Memory B cell (primary cell): ENCODE measurements at regions not wholly inside any gene's neighbourhood (a gene's known extent, or its start where the extent isn't known, plus 50 kb on each side); places are given as distances from the start of the nearest gene placed in this dataset.

Experiments
- ATAC-seq: fragments of 150-1000 bp; cut with Tn5 transposase; 2 replicates; pipeline ENCODE4 v1.10.0; 2021; ENCODE audit warnings: low read depth, mild to moderate bottlenecking, moderate library complexity
- DNase-seq, 2 donors: peaks; one replicate each; pipeline ENCODE4 v3.0.0; 2022; ENCODE audit warnings: low spot score in 2 of 2
- H3K27ac Mint-ChIP-seq: one replicate; pipeline ENCODE4 v1.8.0; 2022; ENCODE audit warnings: mild to moderate bottlenecking, moderate library complexity, mixed read lengths
- H3K27me3 Mint-ChIP-seq: one replicate; pipeline ENCODE4 v1.8.0; 2022; ENCODE audit warnings: mixed read lengths
- H3K36me3 Mint-ChIP-seq: one replicate; pipeline ENCODE4 v1.8.0; 2022; ENCODE audit warnings: mild to moderate bottlenecking, mixed read lengths
- H3K4me1 Mint-ChIP-seq: one replicate; pipeline ENCODE4 v1.8.0; 2022; ENCODE audit warnings: mixed read lengths
- H3K4me3 Mint-ChIP-seq: one replicate; pipeline ENCODE4 v1.8.0; 2022; ENCODE audit warnings: mild to moderate bottlenecking, moderate library complexity, mixed read lengths
- H3K9me3 Mint-ChIP-seq: one replicate; pipeline ENCODE4 v1.8.0; 2022; ENCODE audit warnings: mixed read lengths

DNA sequence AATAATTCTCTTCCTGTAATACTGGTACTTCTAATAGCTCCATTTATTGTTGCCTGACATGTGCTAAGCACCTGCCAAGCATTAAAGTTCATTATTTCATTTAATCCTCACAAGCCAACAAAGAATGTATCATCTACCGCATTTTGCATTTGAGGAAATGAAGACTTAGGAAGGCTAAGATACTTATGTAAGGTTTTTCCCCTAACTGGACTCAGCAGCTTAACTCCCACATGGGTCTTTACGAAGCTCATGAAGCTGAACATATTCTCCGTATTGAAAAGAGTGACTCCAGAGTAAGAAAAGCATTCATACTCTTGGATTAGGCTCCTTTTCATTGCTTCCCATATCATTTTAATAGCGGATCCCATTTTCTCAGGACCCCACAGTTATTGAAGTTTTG, 155.7 kb upstream of the TMEM72 start:
- no peaks in the 10 kb centered on the region for H3K9me3 Mint-ChIP-seq
- ATAC-seq: no peak
- no peak for DNase-seq
- H3K27ac Mint-ChIP-seq: no peak overlapping the region
- H3K4me1 Mint-ChIP-seq: no peaks in the 10 kb centered on the region
- no peak overlapping the region for H3K4me3 Mint-ChIP-seq
- H3K27me3 Mint-ChIP-seq: peaks cover 2% of the 10 kb centered on the region
- H3K36me3 Mint-ChIP-seq: no peaks in the 10 kb centered on the region

DNA sequence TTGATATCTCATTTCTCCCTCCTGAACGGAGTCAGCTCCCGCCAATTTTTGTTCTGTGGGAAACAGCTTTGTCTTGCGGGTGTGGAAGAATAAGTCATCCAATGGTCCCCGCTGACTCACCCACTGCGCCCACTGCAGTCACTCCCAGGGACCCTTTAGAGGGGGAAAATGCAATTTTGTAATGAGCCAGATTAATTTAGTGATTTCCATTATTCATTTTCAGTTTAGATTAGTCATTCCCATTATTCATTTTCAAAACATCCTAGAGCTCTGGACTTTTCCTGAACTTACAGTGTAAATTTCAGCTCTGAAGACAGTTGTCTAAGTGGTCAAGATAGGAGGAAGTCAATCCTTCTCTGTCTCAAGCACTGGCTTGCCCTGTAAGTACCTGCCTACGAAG, 154.9 kb upstream of the TMEM72 start:
- no peak overlapping the region for H3K27ac Mint-ChIP-seq

DNA sequence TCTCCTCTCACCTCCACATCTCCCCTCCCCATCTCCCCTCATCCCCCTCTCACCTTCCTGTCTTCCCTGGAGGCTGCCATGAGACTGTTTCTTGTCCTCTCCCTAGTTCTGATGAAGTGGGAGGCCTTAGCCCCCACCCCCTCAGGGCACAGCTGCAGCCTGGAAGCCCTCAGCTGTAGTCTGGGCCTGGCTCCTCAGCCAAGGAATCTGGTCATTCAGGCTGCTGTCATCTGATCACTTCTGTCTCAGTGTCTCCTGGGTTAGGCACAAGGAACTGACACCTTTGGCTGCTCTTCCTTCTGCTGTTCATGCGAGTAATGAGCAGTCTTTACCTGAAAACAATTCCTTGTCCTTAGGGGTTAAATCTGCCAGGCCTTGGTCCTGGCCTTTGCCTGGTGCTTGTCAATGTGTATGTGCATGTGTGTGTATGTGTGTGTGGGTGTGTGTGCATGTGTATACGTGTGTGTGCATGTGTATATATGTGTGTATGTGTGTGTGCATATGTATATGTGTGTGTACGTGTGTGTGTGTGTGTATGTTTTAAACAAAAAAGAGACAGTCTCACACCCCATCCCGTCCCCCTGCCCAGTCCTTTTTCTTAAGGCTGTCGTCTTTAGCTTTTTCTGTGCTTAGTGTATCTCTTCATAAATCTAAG, 153.5 kb upstream of the TMEM72 start:
- Mint-ChIP-seq H3K4me1 (no peaks in the 10 kb centered on the region), H3K36me3 (no peaks in the 10 kb centered on the region), H3K27ac (no peak overlapping the region), H3K4me3 (no peak overlapping the region), H3K9me3 (no peaks in the 10 kb centered on the region), H3K27me3 (peaks cover 3% of the 10 kb centered on the region)
- ATAC-seq: no peak
- no peak for DNase-seq

More for the DNA sequence above, 154.9 kb upstream of the TMEM72 start:
- no peaks in the 10 kb centered on the region for H3K9me3 Mint-ChIP-seq
- ATAC-seq: no peak
- H3K27me3 Mint-ChIP-seq: peaks cover 2% of the 10 kb centered on the region
- H3K4me3 Mint-ChIP-seq: no peak overlapping the region
- no peaks in the 10 kb centered on the region for H3K36me3 Mint-ChIP-seq
- DNase-seq: no peak
- no peaks in the 10 kb centered on the region for H3K4me1 Mint-ChIP-seq

DNA sequence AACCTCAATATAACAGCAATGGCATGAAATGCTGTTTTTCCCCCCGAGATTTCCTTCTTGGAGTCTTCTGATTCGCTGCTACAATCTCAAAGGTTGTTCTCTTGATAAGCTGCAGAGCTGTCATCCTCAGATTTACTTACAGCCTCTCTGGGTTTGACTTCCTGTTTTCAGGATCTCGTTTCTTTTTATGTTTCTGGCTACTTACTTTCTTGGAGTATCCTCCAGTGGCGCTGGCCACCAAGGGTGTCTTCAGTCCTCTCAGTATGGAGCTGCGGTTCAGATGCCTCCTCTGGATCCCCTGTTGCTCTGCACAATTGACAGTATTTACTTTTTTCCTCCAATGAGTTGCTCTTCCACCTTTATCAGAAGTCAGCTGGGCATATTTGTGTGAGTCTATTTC, 152.0 kb upstream of the TMEM72 start:
- Mint-ChIP-seq H3K9me3 (no peaks in the 10 kb centered on the region), H3K36me3 (no peaks in the 10 kb centered on the region), H3K27ac (no peak overlapping the region), H3K4me3 (no peak overlapping the region), H3K27me3 (peaks cover 3% of the 10 kb centered on the region), H3K4me1 (no peaks in the 10 kb centered on the region)
- DNase-seq (no peak), ATAC-seq (no peak)

DNA sequence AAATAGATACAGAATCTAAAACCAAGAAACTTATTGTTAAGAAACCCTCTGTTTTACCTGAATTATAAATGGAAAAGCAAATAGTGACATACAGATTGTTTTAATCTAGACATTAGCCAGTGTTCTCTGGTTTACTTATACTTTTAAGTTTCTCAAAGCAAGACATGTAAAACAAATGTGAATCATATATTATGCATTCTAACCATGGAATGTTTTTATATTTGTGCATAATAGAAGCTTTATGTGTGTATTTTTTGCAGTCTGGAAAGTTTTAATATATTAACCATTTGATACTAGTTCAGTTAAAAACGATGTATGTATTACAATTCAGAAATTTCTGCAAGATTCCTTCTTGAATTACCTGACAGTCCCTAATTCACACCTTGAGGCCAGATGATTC, 150.6 kb upstream of the TMEM72 start:
- DNase-seq (no peak), ATAC-seq (no peak)
- H3K27ac Mint-ChIP-seq: no peak overlapping the region
- peaks cover 3% of the 10 kb centered on the region for H3K27me3 Mint-ChIP-seq
- H3K4me1 Mint-ChIP-seq: no peaks in the 10 kb centered on the region
- peaks cover 3% of the 10 kb centered on the region for H3K9me3 Mint-ChIP-seq
- H3K36me3 Mint-ChIP-seq: no peaks in the 10 kb centered on the region
- H3K4me3 Mint-ChIP-seq: no peak overlapping the region

DNA sequence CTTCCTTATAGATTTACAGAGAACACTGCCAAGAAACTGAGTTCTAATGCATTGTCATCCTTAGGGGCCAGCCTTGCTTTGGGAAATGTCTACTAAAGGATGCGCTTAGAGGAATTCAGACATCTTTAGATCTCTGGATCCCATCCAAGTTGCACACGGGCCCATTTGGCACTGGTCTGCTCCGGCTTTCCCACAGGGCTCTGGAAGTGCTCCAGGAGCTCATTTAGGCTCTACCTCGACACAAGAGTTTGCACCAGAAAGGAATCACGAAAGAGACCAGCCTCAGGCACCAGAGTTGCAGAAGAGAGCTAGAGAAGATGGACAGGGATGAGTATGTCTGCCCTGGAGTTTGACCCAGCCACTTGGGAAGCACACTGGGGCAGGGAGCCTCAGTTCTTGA, 150.1 kb upstream of the TMEM72 start:
- H3K36me3 Mint-ChIP-seq: no peaks in the 10 kb centered on the region
- no peak for DNase-seq

DNA sequence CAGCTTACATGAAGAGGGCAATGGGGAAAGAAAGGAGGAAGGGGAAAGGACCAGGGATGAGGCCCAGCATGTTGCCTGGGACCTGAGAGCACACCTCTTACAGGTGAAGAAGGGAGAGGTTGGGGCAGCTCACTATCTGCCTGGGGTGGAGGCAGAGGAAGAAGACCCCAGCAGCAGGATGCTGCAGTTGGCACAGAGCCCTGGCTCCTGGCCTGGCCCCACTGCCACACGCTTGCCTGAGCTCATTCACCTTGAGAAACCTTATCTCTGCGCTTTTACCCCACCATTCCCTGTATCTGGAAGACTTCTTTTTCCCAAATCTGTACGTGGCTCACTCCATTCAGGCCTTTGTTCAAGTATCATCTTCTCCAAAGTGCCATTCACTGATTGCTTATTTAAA, 147.8 kb upstream of the TMEM72 start:
- peaks cover 1% of the 10 kb centered on the region for H3K27me3 Mint-ChIP-seq
- DNase-seq (no peak), ATAC-seq (no peak)
- no peaks in the 10 kb centered on the region for H3K36me3 Mint-ChIP-seq
- no peak overlapping the region for H3K27ac Mint-ChIP-seq
- H3K4me1 Mint-ChIP-seq: no peaks in the 10 kb centered on the region
- H3K9me3 Mint-ChIP-seq: peaks cover 5% of the 10 kb centered on the region
- H3K4me3 Mint-ChIP-seq: no peak overlapping the region

More for the DNA sequence above, 150.1 kb upstream of the TMEM72 start:
- H3K4me3 Mint-ChIP-seq: no peak overlapping the region
- no peaks in the 10 kb centered on the region for H3K4me1 Mint-ChIP-seq
- H3K27ac Mint-ChIP-seq: no peak overlapping the region
- ATAC-seq: no peak
- peaks cover 5% of the 10 kb centered on the region for H3K9me3 Mint-ChIP-seq
- H3K27me3 Mint-ChIP-seq: peaks cover 3% of the 10 kb centered on the region

DNA sequence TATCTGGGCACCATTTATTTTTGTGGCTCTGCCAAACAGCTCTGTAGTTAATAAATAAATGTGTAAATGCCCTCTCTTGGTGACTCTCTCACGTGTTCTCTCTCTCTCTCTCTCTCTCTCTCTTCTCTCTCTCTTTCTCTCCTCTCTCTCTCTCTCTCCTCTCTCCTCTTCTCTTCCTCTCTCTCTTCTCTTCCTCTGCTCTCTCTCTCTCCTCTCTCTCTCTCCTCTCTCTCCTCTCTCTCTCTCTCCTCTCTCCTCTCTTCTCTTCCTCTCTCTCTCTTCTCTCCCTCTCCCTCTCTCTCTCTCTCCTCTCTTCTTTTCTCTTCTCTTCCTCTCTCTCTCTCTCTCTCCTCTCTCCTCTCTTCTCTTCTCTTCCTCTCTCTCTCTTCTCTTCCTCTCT, 145.8 kb upstream of the TMEM72 start:
- peaks cover 5% of the 10 kb centered on the region for H3K9me3 Mint-ChIP-seq
- no peak overlapping the region for H3K27ac Mint-ChIP-seq
- no peaks in the 10 kb centered on the region for H3K4me1 Mint-ChIP-seq
- peaks cover 1% of the 10 kb centered on the region for H3K27me3 Mint-ChIP-seq
- no peak overlapping the region for H3K4me3 Mint-ChIP-seq
- no peak for ATAC-seq
- no peaks in the 10 kb centered on the region for H3K36me3 Mint-ChIP-seq
- DNase-seq: no peak

DNA sequence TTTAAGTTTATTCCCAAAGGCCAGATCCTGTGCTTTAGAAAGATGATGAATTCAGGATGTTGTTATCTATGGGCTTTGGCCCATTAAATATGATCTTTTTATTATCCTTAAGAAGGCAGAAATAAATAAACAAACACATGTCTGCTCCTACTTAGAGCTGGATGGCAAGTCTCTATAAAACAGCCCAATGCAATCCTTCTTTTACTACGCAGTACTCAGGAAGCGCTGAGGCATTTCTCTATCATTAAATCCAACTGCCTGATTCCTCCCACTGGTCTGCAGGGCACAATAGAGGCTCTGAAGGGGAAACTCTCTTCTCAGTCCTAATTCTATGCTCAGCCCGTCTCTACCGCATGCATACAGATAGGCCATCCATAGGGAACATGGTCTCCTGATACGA, 144.5 kb upstream of the TMEM72 start:
- ATAC-seq (no peak), DNase-seq (no peak)
- peaks cover 5% of the 10 kb centered on the region for H3K9me3 Mint-ChIP-seq
- H3K36me3 Mint-ChIP-seq: no peaks in the 10 kb centered on the region
- H3K27ac Mint-ChIP-seq: no peak overlapping the region
- H3K27me3 Mint-ChIP-seq: peaks cover 1% of the 10 kb centered on the region
- H3K4me3 Mint-ChIP-seq: no peak overlapping the region
- no peaks in the 10 kb centered on the region for H3K4me1 Mint-ChIP-seq

DNA sequence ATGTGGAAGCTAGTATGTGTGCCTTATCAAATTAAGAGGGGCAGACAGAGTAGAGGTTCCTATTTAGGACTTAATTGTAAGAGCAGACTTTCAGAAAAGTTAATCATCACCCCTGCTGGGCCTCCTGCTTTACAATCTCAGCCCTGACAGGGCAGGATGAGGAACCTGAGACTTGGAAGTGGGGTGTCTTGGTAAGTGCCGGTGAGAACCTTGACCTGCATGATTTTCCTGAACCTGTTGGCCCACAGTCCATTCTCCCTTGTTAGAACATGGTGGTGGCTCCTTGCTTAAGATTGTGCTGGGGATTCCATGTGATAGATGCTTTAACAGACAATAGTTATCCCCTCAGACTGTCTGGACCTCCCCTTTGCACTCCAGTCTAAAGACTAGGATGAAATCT, 141.7 kb upstream of the TMEM72 start:
- no peaks in the 10 kb centered on the region for H3K4me1 Mint-ChIP-seq
- H3K27me3 Mint-ChIP-seq: no peaks in the 10 kb centered on the region
- DNase-seq (no peak), ATAC-seq (no peak)
- H3K36me3 Mint-ChIP-seq: no peaks in the 10 kb centered on the region
- peaks cover 5% of the 10 kb centered on the region for H3K9me3 Mint-ChIP-seq
- H3K27ac Mint-ChIP-seq: no peak overlapping the region
- H3K4me3 Mint-ChIP-seq: no peak overlapping the region

DNA sequence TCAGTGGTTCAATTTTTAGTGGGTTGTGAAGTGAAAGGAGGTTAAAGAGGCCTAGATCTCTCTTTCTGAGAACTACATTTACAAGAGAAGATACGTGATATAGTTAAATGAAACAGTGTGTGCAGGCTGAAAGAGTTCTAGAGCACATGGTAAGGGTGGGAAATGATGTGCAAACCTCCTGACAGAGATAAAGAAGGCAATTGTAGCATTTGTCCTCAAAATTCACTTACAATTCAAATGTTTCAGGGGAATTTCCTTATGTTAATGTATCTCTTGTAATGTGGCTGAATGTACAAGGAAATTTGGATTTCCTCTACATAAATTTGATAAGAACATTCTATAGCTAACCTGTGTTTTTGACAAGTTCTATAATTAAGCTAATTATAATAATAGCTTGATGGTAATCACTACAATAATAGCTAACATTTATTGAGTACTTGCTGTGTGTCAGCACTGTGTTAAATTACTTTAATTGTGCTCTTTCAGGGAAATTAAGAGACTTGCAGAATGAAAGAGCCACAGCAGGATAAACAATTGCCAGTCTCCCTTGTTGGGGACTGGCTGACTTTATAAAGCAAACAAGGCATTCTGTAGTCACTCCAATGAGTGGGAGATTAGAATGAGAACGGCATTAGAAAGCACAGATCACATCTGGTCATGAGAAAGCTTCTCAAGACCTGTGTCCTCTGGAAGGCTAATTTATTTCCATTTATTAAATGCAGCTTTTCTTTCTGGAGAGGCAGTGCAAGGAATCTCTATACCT, 139.7 kb upstream of the TMEM72 start:
- no peak overlapping the region for H3K27ac Mint-ChIP-seq
- H3K4me1 Mint-ChIP-seq: no peaks in the 10 kb centered on the region
- H3K9me3 Mint-ChIP-seq: no peaks in the 10 kb centered on the region
- H3K27me3 Mint-ChIP-seq: no peaks in the 10 kb centered on the region
- H3K36me3 Mint-ChIP-seq: no peaks in the 10 kb centered on the region
- ATAC-seq (no peak), DNase-seq (no peak)
- no peak overlapping the region for H3K4me3 Mint-ChIP-seq

DNA sequence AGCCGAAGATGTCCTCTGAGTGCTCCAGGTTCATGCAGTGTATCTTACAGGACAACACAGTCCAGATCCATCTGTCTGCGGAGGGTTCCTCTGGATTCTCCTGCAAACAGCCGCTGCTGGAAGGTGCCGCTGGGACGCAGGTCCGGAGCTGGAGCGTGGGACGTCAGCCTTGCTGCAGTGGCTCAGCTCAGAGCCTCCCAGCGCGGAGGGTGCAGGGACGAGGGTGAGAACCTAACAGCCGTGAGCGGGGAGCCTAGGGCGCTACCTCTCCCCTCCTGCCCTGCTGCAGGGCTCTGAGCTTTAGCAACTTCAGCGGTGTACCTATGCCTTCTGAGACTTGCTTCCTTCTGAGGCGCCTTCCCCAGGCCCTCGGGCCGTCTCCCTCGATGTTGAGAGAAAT, 137.6 kb upstream of the TMEM72 start:
- DNase-seq (no peak), ATAC-seq (no peak)
- Mint-ChIP-seq H3K4me3 (no peak overlapping the region), H3K27me3 (no peaks in the 10 kb centered on the region), H3K36me3 (no peaks in the 10 kb centered on the region), H3K4me1 (no peaks in the 10 kb centered on the region), H3K9me3 (no peaks in the 10 kb centered on the region), H3K27ac (no peak overlapping the region)

DNA sequence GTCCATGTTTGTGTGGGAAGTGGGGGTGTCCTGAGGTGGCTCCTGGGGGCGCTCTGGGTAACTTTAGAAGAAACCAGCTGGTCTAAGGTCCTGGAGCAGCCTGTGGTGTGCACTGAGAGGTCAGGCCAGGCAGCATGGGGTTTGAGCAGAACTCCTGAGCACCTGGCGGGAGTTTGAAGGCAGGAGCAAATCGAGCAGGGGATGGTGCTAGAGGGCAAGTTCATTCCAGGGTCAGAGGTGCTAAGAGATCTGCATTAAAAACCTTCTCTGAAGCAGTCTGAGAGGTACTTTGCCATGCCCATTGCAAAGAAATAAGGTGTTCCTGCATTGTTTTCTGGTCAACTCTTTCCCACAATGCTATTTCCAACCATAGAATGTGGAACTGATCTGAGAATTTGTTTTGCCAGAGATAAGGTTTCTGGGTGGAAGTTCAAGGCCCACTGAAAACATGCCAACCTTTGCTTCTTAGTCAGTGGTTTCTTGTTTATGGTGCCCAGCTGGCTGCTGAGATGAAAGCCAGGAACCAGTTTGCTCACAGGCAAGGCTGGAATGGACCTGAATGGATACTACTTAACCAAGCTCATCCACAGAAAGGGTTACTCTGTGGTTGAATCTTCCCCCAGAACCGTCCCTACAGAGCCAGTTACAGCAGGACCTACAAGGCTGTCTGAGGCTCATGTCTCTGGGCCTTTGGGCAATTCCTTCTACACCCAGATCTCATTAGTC, 136.3 kb upstream of the TMEM72 start:
- H3K36me3 Mint-ChIP-seq: no peaks in the 10 kb centered on the region
- DNase-seq: no peak
- peaks cover 3% of the 10 kb centered on the region for H3K27me3 Mint-ChIP-seq
- ATAC-seq: no peak
- no peak overlapping the region for H3K27ac Mint-ChIP-seq
- H3K9me3 Mint-ChIP-seq: no peaks in the 10 kb centered on the region
- H3K4me3 Mint-ChIP-seq: no peak overlapping the region
- no peaks in the 10 kb centered on the region for H3K4me1 Mint-ChIP-seq

DNA sequence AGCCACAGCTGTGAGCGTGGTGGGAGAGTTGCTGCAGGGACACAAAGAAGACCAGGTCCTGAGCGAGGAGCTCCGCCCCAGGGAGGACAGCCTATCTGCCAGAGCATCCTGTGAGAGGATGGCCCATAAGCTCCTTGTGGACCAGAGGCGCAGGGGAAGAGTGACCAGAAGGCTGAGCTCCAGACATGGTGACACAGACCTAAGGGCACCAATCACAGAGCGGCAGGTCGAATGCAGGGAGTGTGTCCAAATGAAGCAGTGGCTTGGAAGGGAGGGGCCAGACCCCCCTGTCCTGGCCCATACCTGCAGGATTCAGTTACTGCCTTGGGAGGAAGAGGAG, 135.8 kb upstream of the TMEM72 start:
- Mint-ChIP-seq H3K36me3 (no peaks in the 10 kb centered on the region), H3K27ac (no peak overlapping the region)
- ATAC-seq: no peak

More for the DNA sequence above, 135.8 kb upstream of the TMEM72 start:
- H3K27me3 Mint-ChIP-seq: peaks cover 4% of the 10 kb centered on the region
- H3K4me3 Mint-ChIP-seq: no peak overlapping the region
- no peaks in the 10 kb centered on the region for H3K9me3 Mint-ChIP-seq
- DNase-seq: no peak
- H3K4me1 Mint-ChIP-seq: no peaks in the 10 kb centered on the region
